HEK293 (cell line): ENCODE measurements at regions not wholly inside any gene's neighbourhood (a gene's known extent, or its start where the extent isn't known, plus 50 kb on each side); places are given as distances from the start of the nearest gene placed in this dataset.
"Not testable (repeated sequence)": the region's sequence is repeated elsewhere in the genome, so short reads cannot be mapped to it uniquely, and the experiment has no call there.

Experiments used
- CTCF ChIA-PET: fragments of 350-600 bp; formaldehyde crosslinking; extraction: SDS; loops from one replicate; lab custom pipeline; 2021; ENCODE audit warnings: antibody characterized with exemption; lab: Yijun Ruan, JAX
- POLR2A ChIA-PET: fragments of 300-600 bp; formaldehyde crosslinking; extraction: SDS; loops from one replicate; lab custom pipeline; 2020; ENCODE audit warnings: antibody characterized with exemption, inconsistent platforms; lab: Yijun Ruan, JAX
- H3K27ac ChIP-seq: fragments of 200-500 bp; sonication (Bioruptor generic); 2 replicates; pipeline ENCODE4 v1.5.1; 2014; ENCODE audit warnings: low read depth, low read length, control low read depth, inconsistent platforms; ENCODE audit errors: extremely low read depth
- H3K36me3 ChIP-seq, 2 experiments: fragments of 200-500 bp in 1 of 2; sonication (Bioruptor generic) in 1 of 2; 1 replicate in 1 of 2; 2 replicates in 1 of 2; pipeline ENCODE4 v1.5.1; 2014 to 2017; ENCODE audit warnings: inconsistent platforms in 2 of 2, low read length in 2 of 2; ENCODE audit not compliant: control insufficient read depth in 2 of 2, insufficient read depth in 1 of 2
- H3K4me1 ChIP-seq: fragments of 200-500 bp; sonication (Bioruptor generic); 2 replicates; pipeline ENCODE4 v1.5.1; 2014; ENCODE audit warnings: mild to moderate bottlenecking, low read length, inconsistent platforms; ENCODE audit not compliant: control insufficient read depth, insufficient read depth
- H3K4me3 ChIP-seq: 2 replicates; pipeline ENCODE4 v1.5.1; 2011; ENCODE audit warnings: low read depth, mild to moderate bottlenecking, control low read depth, low read length, moderate library complexity
- H3K9me3 ChIP-seq: fragments of 200-500 bp; sonication (Bioruptor generic); 2 replicates; pipeline ENCODE4 v1.5.1; 2014; ENCODE audit warnings: low read depth, low read length, inconsistent platforms; ENCODE audit not compliant: control insufficient read depth, insufficient read depth
- EGR2 ChIP-seq: fragments of 450-650 bp; formaldehyde crosslinking; IDR thresholded peaks from 2 replicates; pipeline ENCODE4 v1.5.1; 2016; ENCODE audit warnings: low read depth, missing biosample characterization, missing genetic modification characterization
- GLIS2 ChIP-seq: fragments of 450-650 bp; formaldehyde crosslinking; IDR thresholded peaks from 2 replicates; pipeline ENCODE4 v1.5.1; 2016; ENCODE audit warnings: missing biosample characterization, missing genetic modification characterization
- MEIS1 ChIP-seq: sonication (generic); formaldehyde crosslinking; IDR thresholded peaks from 2 replicates; pipeline ENCODE4 v1.8.1; 2022; ENCODE audit warnings: missing genetic modification reagents, mild to moderate bottlenecking, borderline replicate concordance
- PATZ1 ChIP-seq: fragments of 450-650 bp; formaldehyde crosslinking; IDR thresholded peaks from 2 replicates; pipeline ENCODE4 v1.5.1; 2016; ENCODE audit warnings: missing biosample characterization, missing genetic modification characterization
- REPIN1 ChIP-seq: fragments of 450-650 bp; formaldehyde crosslinking; IDR thresholded peaks from 2 replicates; pipeline ENCODE4 v1.5.1; 2017; ENCODE audit warnings: missing biosample characterization, missing genetic modification characterization, low read depth
- TSHZ1 ChIP-seq: fragments of 450-650 bp; formaldehyde crosslinking; IDR thresholded peaks from 2 replicates; pipeline ENCODE4 v1.5.1; 2016; ENCODE audit warnings: missing biosample characterization, missing genetic modification characterization, borderline replicate concordance
- ZBTB21 ChIP-seq: fragments of 450-650 bp; formaldehyde crosslinking; IDR thresholded peaks from 2 replicates; pipeline ENCODE4 v1.5.1; 2017; ENCODE audit warnings: missing biosample characterization, missing genetic modification characterization
- ZNF146 ChIP-seq: fragments of 450-650 bp; formaldehyde crosslinking; IDR thresholded peaks from 2 replicates; pipeline ENCODE4 v1.5.1; 2016; ENCODE audit warnings: missing biosample characterization, missing genetic modification characterization
- ZNF16 ChIP-seq: fragments of 450-650 bp; formaldehyde crosslinking; IDR thresholded peaks from 2 replicates; pipeline ENCODE4 v1.5.1; 2016; ENCODE audit warnings: low read depth, missing biosample characterization, missing genetic modification characterization
- ZNF184 ChIP-seq: fragments of 450-650 bp; IDR thresholded peaks from 2 replicates; pipeline ENCODE4 v1.5.1; 2018; ENCODE audit warnings: missing biosample characterization, mild to moderate bottlenecking, missing genetic modification characterization
- ZNF19 ChIP-seq: fragments of 450-650 bp; formaldehyde crosslinking; IDR thresholded peaks from 2 replicates; pipeline ENCODE4; 2016; ENCODE audit warnings: missing biosample characterization, missing genetic modification characterization, low read depth
- ZNF221 ChIP-seq: fragments of 450-650 bp; formaldehyde crosslinking; IDR thresholded peaks from 2 replicates; pipeline ENCODE4 v1.5.1; 2017; ENCODE audit warnings: missing biosample characterization, missing genetic modification characterization, borderline replicate concordance
- ZNF335 ChIP-seq: fragments of 450-650 bp; formaldehyde crosslinking; conservative IDR thresholded peaks from 2 replicates; pipeline ENCODE4 v1.5.1; 2016; ENCODE audit warnings: missing biosample characterization, missing genetic modification characterization
- ZNF37A ChIP-seq: fragments of 450-650 bp; IDR thresholded peaks from 2 replicates; pipeline ENCODE4 v1.5.1; 2018; ENCODE audit warnings: missing biosample characterization, missing genetic modification characterization
- ZNF529 ChIP-seq: fragments of 450-650 bp; formaldehyde crosslinking; IDR thresholded peaks from 2 replicates; pipeline ENCODE4 v1.5.1; 2017; ENCODE audit warnings: missing genetic modification characterization, missing biosample characterization; ENCODE audit not compliant: insufficient replicate concordance
- ZNF596 ChIP-seq: fragments of 450-650 bp; IDR thresholded peaks from 2 replicates; pipeline ENCODE4 v1.5.0; 2018; ENCODE audit warnings: missing biosample characterization, mild to moderate bottlenecking, missing genetic modification characterization, moderate library complexity
- ZNF623 ChIP-seq: fragments of 450-650 bp; formaldehyde crosslinking; IDR thresholded peaks from 2 replicates; pipeline ENCODE4 v1.5.1; 2016; ENCODE audit warnings: missing biosample characterization, missing genetic modification characterization
- ZNF701 ChIP-seq: fragments of 450-650 bp; formaldehyde crosslinking; IDR thresholded peaks from 2 replicates; pipeline ENCODE4 v1.5.1; 2016; ENCODE audit warnings: missing biosample characterization, missing genetic modification characterization
- ZNF843 ChIP-seq: fragments of 450-650 bp; formaldehyde crosslinking; IDR thresholded peaks from 2 replicates; pipeline ENCODE4 v1.5.1; 2016; ENCODE audit warnings: missing biosample characterization, missing genetic modification characterization
- ZSCAN16 ChIP-seq: fragments of 450-650 bp; formaldehyde crosslinking; IDR thresholded peaks from 2 replicates; pipeline ENCODE4 v1.5.1; 2016; ENCODE audit warnings: missing biosample characterization, missing genetic modification characterization
- TF ChIP-seq, protein P1 (sequence below): fragments of 450-650 bp; formaldehyde crosslinking; IDR thresholded peaks from 2 replicates; pipeline ENCODE4; 2016; ENCODE audit warnings: missing biosample characterization, missing genetic modification characterization

- TF ChIP-seq PATZ1 (no peak), ZNF146 (tag by site-specific recombination) (no peak), ZNF843 (tag by site-specific recombination) (no peak), TSHZ1 (tag by site-specific recombination) (no peak), ZNF623 (tag by site-specific recombination) (no peak)
Measured at GRCh38 chr4:66275411-66276038, 605.2 kb upstream of the EPHA5 start (continued).

- Histone ChIP-seq H3K9me3 (no peaks in the 10 kb centered on the region), H3K27ac (no peak overlapping the region), H3K36me3 (no peaks in the 10 kb centered on the region), H3K4me3 (no peak overlapping the region), H3K4me1 (no peaks in the 10 kb centered on the region)
- ChIA-PET CTCF (no interaction called here), POLR2A (no interaction called here)
- TF ChIP-seq ZNF184 (tag by site-specific recombination), result no peak
- TF ChIP-seq MEIS1, result no peak
- no peak for TF ChIP-seq ZNF19 (tag by site-specific recombination)
- TF ChIP-seq EGR2, result no peak
- TF ChIP-seq ZNF335 (tag by site-specific recombination), result no peak
- TF ChIP-seq ZNF37A (tag by site-specific recombination), result no peak
- no peak for TF ChIP-seq ZNF16 (tag by site-specific recombination)
- no peak for TF ChIP-seq GLIS2
- TF ChIP-seq, protein P1, sequence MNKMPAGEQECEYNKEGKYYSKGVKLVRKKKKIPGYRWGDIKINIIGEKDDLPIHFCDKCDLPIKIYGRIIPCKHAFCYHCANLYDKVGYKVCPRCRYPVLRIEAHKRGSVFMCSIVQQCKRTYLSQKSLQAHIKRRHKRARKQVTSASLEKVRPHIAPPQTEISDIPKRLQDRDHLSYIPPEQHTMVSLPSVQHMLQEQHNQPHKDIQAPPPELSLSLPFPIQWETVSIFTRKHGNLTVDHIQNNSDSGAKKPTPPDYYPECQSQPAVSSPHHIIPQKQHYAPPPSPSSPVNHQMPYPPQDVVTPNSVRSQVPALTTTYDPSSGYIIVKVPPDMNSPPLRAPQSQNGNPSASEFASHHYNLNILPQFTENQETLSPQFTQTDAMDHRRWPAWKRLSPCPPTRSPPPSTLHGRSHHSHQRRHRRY (tag by site-specific recombination), result no peak
- TF ChIP-seq ZNF701, result no peak
- TF ChIP-seq ZNF596 (tag by site-specific recombination), result no peak
- no peak for TF ChIP-seq ZNF221
- TF ChIP-seq ZBTB21 (tag by site-specific recombination), result no peak
- TF ChIP-seq ZSCAN16 (tag by site-specific recombination), result no peak
- no peak for TF ChIP-seq ZNF529 (tag by site-specific recombination)
- TF ChIP-seq REPIN1, result no peak
Measured at GRCh38 chr4:66273110-66273509, 602.8 kb upstream of the EPHA5 start.

DNA sequence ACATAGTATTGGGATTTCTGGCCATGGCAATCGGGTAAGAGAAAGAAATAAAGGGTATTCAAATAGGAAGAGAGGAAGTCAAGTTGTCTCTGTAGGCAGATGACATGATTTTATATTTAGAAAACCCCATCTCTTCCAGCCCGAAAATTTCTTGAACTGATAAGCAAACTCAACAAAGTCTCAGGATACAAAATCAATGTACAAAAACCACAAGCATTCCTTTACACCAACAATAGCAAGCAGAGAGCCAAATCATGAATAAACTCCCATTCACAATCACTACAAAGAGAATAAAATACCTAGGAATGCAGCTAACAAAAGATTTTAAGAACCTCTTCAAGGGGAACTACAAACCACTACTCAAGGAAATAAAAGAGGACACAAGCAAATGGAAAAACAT is 600.1 kb upstream of the EPHA5 start:
- CTCF ChIA-PET, H3K27ac ChIP-seq, H3K36me3 ChIP-seq, H3K4me1 ChIP-seq, H3K4me3 ChIP-seq, POLR2A ChIA-PET, H3K9me3 ChIP-seq: not testable (repeated sequence)

DNA sequence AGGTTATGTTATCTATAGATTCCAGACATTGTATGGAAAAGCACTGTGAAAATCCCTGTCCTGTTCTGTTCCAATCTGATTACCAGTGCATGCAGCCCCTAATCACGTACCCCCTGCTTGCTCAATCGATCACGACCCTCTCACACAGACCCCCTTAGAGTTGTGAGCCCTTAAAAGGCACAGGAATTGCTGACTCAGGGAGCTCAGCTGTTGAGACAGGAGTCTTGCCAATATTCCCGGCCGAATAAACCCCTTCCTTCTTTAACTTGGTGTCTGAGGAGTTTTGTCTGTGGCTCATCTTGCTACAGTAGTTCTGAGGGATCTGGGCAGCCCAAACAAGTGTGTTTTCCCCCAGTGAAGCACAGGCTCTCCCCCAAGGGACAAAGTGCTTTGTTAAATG is 596.3 kb upstream of the EPHA5 start:
- POLR2A ChIA-PET, result not testable (repeated sequence)

More for the DNA sequence above, 596.3 kb upstream of the EPHA5 start:
- CTCF ChIA-PET, H3K9me3 ChIP-seq, H3K27ac ChIP-seq, H3K36me3 ChIP-seq, H3K4me1 ChIP-seq, H3K4me3 ChIP-seq: not testable (repeated sequence)
